WI38 (cell line): ENCODE measurements at regions not wholly inside any gene's neighbourhood (a gene's known extent, or its start where the extent isn't known, plus 50 kb on each side); places are given as distances from the start of the nearest gene placed in this dataset.

Experiments used
- H3K4me3 ChIP-seq: 2 replicates; pipeline ENCODE4 v1.5.1; 2011; ENCODE audit warnings: low read depth, mild to moderate bottlenecking, control low read depth, low read length
- CTCF ChIP-seq: IDR thresholded peaks from 2 replicates; pipeline ENCODE4 v1.5.1; 2012; ENCODE audit warnings: low read depth, mild to moderate bottlenecking, control low read depth, low read length

GRCh38 chr2:120425014-120425413 lies 79.1 kb downstream of the INHBB start:
- TF ChIP-seq CTCF: no peak
- H3K4me3 ChIP-seq: no peak overlapping the region

- no peak overlapping the region for H3K4me3 ChIP-seq
- TF ChIP-seq CTCF: no peak
These were observed 82.8 kb downstream of the INHBB start for GRCh38 chr2:120428748-120429147.

DNA sequence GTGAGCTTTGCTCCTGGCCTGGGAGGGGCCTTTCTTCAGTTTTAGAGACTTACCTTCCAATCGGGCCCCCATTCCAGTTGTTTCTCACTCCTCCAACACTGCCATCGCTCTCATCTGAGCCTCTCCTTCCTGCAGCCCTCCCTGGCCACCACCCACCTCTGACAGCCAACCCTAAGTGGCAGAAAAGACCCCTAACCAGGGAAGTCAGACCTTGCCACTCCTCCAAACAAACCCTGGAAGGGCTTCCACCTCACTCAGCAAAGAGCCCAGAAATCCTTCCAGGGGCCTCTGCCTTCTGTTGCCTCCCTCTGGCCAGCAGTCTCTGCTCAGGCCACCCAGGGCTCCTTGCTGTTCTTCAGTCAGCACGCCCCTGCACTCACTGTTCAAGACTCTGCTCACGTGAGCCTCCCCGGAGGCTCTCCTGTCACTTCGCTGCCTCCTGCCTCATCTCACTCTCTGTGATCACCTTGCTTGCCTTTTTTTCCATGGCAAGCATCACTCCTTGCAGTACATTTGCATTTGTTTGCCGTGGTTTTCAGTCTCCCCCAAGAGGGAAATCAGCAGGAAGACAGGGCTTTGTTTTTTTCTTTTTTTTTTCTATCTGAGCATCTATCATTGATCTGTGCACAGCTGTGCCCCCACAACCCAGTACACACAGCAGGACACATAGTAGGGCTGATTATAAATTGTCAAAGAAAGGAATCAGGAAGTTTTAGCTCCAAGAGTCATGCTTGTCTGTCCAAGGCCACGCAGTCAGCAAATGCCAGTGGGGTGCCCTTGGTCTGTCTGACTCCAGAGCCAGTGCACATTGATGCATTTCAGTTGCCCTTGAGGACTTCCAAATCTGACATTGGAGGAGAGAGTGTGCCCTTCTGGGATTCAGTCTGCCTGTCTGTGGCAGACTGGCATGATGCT lies 83.9 kb downstream of the INHBB start:
- H3K4me3 ChIP-seq: no peak overlapping the region
- no peak for TF ChIP-seq CTCF

DNA sequence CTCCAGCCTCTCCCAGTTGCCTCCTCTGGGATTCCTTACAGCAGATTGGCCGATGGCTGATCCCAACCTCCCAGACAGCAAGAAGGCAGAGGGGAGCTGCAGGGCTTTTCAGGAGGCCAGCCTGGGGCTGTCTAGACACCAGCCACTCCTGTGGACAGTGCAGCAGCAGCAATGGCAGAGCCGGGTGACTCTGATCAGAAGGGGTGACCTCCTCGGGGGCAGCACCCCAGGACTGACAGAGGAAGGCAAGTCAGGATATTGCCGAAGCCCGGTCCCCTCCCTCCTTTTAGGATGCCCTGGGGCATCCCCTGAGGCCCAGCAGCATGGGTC lies 84.5 kb downstream of the INHBB start:
- no peak for TF ChIP-seq CTCF
- no peak overlapping the region for H3K4me3 ChIP-seq

DNA sequence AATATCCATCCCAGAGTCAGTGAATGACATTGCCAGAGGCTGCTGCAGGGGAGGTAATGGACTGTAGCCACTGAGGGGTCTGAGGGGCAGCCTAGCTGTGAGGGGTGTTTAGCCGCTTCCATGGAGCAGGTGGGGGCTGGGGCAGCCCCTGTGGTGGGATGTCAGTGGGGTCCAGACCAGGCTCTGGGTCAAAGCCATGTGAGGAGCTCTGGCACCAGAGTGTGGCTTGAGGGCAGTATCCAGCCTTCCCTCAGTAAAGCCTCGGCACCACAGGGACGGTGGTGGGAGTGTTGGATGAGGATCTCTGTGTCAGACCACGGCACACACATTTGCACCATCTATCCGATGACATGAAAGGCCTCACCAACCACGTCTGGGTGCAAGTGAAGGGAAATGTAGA lies 85.0 kb downstream of the INHBB start:
- H3K4me3 ChIP-seq: no peak overlapping the region
- no peak for TF ChIP-seq CTCF

DNA sequence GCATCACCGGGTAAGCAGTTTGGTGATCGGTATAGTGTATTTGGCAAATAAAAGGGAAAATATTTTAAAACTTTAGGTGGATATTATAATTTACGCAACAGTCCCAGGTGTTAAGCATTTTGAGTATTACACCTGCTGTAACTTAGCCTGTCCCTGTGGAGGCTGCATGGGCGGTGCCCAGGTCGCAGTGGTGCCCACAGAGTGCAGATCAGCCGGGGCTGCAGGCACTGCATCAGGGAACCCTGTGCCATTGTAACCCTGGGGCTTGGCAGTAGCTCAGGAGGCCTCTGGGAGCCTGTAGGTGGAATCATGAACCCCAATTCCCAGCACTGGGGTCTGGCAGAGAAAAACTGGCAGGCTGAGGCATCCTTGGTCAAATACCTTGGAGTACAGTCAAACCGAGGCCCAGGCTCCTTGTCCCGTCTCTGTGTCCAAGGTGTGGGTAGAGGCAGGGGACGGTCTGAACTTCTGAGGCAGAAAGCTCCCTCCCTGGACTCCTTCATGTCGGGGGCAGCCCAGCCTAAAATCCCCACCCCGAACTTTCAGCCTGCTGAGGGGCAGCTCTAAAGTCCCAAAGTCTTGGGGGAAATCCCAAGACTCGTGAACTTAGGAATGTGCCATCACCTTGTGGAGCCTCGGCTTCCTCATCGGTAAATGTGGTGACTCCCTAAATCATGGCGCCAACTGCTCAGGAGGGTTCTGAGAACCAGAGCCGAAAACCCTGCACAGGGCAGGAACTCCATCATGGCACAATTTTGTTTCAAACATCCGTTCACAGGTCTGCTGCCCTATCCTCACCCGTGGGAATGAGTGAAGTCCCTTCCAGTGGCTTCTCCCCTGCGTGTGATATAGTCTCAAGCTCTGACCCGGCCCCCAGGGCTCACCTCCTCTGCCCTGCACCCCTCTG lies 85.7 kb downstream of the INHBB start:
- no peak for TF ChIP-seq CTCF

More for the DNA sequence above, 85.7 kb downstream of the INHBB start:
- H3K4me3 ChIP-seq: no peak overlapping the region
